ENCODE measurements at regions not wholly inside any gene's neighbourhood (a gene's known extent, or its start where the extent isn't known, plus 50 kb on each side); places are given as distances from the start of the nearest gene placed in this dataset.

GRCh38 chr1:29520571-29521437 is 284.5 kb downstream of the PTPRU start:
- Histone ChIP-seq H3K27me3 (ENCODE audit: low read depth, low read length) (no peaks in the 10 kb centered on the region), H3K36me3 (ENCODE audit: control insufficient read depth in 1 of 2, insufficient read depth in 2 of 2, low read length in 2 of 2) (no peaks in the 10 kb centered on the region), H3K4me3 (ENCODE audit: low read depth in 1 of 2, low read length in 2 of 2) (no peak overlapping the region), H3K9me3 (ENCODE audit: control insufficient read depth in 1 of 2, low read length in 2 of 2) (no peaks in the 10 kb centered on the region), H3K4me1 (ENCODE audit: control insufficient read depth in 1 of 2, insufficient read depth in 2 of 2, low read length in 2 of 2) (no peaks in the 10 kb centered on the region), H3K27ac (ENCODE audit: low read length) (no peak overlapping the region)

DNA sequence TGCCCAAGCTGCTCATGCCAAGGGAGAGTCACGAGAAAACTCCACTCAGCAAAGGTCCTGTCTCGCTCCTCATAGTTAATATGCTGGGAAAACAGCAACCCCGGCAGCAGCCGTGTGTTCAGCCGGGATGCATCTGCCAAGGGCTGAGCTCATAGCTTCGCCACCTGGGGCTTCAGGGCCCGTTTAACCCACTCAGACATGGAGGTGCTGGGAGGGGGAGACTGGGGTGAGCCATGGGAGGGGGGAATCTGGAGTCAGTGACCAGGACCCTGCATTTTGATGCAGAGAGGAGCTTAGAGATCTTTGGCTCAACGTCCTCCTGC is 283.4 kb downstream of the PTPRU start:
- Histone ChIP-seq H3K36me3 (ENCODE audit: control insufficient read depth in 1 of 2, insufficient read depth in 2 of 2, low read length in 2 of 2) (no peaks in the 10 kb centered on the region), H3K4me3 (ENCODE audit: low read depth in 1 of 2, low read length in 2 of 2) (no peak overlapping the region), H3K9me3 (ENCODE audit: control insufficient read depth in 1 of 2, low read length in 2 of 2) (no peaks in the 10 kb centered on the region), H3K4me1 (ENCODE audit: control insufficient read depth in 1 of 2, insufficient read depth in 2 of 2, low read length in 2 of 2) (no peaks in the 10 kb centered on the region), H3K27me3 (ENCODE audit: low read depth, low read length) (no peaks in the 10 kb centered on the region), H3K27ac (ENCODE audit: low read length) (no peak overlapping the region)

DNA sequence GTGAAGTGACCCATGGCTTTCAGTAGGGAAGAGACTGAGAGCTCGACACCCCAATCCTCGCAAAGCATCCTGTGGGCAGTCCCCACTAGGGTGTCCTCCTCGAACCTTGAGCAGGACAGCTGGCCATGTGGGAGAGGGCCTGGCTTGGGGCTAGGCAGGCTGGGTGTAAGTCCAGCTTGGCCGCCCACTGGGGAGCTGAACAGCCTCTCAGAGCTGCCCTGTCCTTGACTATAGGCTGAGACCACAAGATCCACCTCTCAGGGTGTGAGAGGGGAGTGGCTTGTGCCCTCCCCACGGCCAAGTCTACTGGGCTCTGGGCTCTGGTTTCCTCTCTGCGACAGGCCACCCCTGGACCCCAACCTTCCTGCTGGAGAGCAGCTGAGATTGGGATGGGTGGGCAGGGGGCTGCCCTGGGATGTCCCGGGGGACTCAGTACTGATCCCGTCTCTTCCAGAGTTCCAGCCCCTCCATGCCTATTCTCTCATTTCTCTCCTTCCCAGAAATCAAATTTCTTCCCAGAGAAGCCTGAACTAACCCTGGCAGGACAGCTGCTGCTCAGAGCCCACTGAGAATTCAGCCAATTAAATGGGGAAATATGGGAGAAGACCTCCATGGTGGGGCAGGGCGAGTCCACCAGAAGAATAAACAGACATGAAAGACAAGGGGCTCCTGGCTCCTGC is 282.9 kb downstream of the PTPRU start:
- H3K9me3 ChIP-seq (ENCODE audit: control insufficient read depth in 1 of 2, low read length in 2 of 2): no peaks in the 10 kb centered on the region
- H3K4me3 ChIP-seq (ENCODE audit: low read depth in 1 of 2, low read length in 2 of 2): no peak overlapping the region
- no peaks in the 10 kb centered on the region for H3K27me3 ChIP-seq (ENCODE audit: low read depth, low read length)
- no peak overlapping the region for H3K27ac ChIP-seq (ENCODE audit: low read length)
- no peaks in the 10 kb centered on the region for H3K36me3 ChIP-seq (ENCODE audit: control insufficient read depth in 1 of 2, insufficient read depth in 2 of 2, low read length in 2 of 2)
- no peaks in the 10 kb centered on the region for H3K4me1 ChIP-seq (ENCODE audit: control insufficient read depth in 1 of 2, insufficient read depth in 2 of 2, low read length in 2 of 2)

DNA sequence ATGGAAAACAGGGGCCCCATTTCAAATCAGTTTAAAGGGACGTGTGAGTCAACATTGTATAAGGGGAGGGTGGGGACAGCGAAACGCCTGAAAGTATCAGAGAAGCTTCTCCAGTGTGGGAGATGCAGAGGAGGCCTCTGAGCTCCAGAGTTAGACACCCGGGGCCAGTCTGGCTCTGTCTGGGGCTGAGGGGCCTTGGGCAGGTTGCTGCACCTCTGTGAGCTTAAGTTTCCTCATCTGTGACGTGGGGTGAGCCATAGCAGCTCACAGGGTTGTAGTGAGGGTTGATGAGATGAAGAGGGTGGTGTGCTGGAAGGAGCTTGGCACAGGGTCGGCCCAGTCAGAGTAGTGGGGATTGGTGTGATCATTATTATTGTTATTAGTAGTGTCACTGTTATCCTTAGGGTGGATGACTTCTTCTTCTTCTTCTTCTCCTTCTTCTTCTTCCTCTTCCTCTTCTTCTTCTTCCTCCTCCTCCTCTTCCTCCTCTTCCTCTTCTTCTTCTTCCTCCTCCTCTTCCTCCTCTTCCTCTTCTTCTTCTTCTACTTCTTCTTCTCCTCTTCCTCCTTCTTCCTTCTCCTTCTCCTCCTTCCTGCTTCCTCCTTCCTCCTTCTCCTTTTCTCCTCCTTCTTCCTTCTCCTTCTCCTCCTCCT is 282.0 kb downstream of the PTPRU start:
- H3K36me3 ChIP-seq (ENCODE audit: control insufficient read depth in 1 of 2, insufficient read depth in 2 of 2, low read length in 2 of 2): no peaks in the 10 kb centered on the region
- H3K4me1 ChIP-seq (ENCODE audit: control insufficient read depth in 1 of 2, insufficient read depth in 2 of 2, low read length in 2 of 2): no peaks in the 10 kb centered on the region
- H3K27ac ChIP-seq (ENCODE audit: low read length): no peak overlapping the region
- H3K9me3 ChIP-seq (ENCODE audit: control insufficient read depth in 1 of 2, low read length in 2 of 2): no peaks in the 10 kb centered on the region
- no peaks in the 10 kb centered on the region for H3K27me3 ChIP-seq (ENCODE audit: low read depth, low read length)
- H3K4me3 ChIP-seq (ENCODE audit: low read depth in 1 of 2, low read length in 2 of 2): no peak overlapping the region

GRCh38 chr1:29517251-29518086 is 281.1 kb downstream of the PTPRU start:
- H3K27me3 ChIP-seq (ENCODE audit: low read depth, low read length): no peaks in the 10 kb centered on the region
- no peak overlapping the region for H3K27ac ChIP-seq (ENCODE audit: low read length)
- H3K9me3 ChIP-seq (ENCODE audit: control insufficient read depth in 1 of 2, low read length in 2 of 2): no peaks in the 10 kb centered on the region
- H3K4me1 ChIP-seq (ENCODE audit: control insufficient read depth in 1 of 2, insufficient read depth in 2 of 2, low read length in 2 of 2): no peaks in the 10 kb centered on the region
- no peaks in the 10 kb centered on the region for H3K36me3 ChIP-seq (ENCODE audit: control insufficient read depth in 1 of 2, insufficient read depth in 2 of 2, low read length in 2 of 2)
- no peak overlapping the region for H3K4me3 ChIP-seq (ENCODE audit: low read depth in 1 of 2, low read length in 2 of 2)

DNA sequence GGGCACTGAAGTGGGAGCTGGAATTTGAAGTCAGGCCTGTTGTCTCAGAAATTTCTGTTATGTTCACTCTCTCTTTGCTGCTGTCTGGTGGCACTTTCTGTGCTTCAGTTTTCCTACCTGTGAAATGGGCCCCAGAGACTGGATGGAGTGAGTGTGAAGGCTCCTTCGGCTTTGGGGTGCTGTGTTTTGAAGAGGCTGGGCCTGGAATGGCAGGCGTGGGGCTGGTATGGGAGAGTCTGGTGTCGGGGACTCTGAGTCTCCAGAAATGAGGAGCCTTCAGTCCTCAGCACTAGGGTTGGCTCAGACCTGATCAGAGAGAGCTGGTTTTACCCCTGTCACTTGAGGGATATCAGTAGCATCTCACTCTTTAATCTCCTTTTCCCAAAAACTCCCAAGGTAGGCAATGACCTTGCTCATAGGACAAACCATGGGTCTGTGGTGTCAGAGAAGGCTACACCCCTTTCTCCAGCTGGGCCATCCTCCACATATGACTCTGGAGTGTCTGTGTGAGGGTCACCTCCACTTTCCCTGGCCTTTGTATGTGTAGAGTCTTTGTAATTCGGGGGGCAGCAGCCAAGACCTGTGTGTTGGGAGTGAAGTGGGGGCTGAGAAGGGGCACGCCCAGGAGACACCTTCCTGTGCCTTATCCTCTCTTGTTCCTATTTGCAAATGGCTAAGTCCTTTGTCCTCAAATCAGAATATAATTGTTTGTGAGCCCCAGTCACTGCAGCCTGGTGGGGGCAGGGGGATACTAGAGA is 279.9 kb downstream of the PTPRU start:
- Histone ChIP-seq H3K36me3 (ENCODE audit: control insufficient read depth in 1 of 2, insufficient read depth in 2 of 2, low read length in 2 of 2) (no peaks in the 10 kb centered on the region), H3K27ac (ENCODE audit: low read length) (no peak overlapping the region), H3K4me1 (ENCODE audit: control insufficient read depth in 1 of 2, insufficient read depth in 2 of 2, low read length in 2 of 2) (no peaks in the 10 kb centered on the region), H3K9me3 (ENCODE audit: control insufficient read depth in 1 of 2, low read length in 2 of 2) (peaks cover 0 to 4% of the 10 kb centered on the region in 2 donors), H3K4me3 (ENCODE audit: low read depth in 1 of 2, low read length in 2 of 2) (no peak overlapping the region), H3K27me3 (ENCODE audit: low read depth, low read length) (no peaks in the 10 kb centered on the region)

DNA sequence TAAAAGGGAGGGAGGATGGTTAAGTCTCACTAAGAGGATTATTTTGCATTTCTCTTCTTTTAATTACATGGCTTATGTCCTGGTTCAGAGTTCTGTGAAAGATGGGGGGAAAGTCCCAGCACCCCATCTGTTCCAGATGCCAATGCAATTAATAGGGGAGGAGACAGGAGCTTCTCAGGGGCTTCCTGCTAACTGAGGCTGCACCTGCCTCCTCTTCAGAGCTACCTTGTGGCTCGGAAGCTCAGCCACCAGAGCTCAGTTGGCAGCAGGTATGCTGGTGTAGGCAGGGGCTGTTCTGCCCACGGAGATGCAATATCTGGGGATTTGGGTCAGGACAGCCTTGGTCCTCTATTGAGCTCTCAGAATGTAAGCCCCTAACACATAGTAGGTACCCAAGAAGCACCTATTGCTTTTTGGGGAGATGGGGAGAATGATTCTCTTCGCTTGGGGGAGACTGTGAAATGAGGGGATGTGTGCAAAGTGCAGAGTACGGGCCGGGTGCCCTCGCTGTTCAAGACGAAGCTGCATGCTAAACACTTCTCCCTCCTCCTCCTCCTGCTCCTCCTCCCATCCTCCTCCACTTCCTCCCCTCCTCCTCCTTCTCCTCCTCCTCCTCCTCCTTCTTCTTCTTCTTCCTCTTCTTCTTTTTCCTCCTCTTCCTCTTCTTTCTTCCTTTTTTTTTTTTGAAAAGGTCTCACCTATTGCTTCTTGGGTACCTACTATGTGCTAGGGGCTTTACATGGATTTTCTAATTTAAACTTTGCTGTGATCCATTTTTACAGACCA is 279.0 kb downstream of the PTPRU start:
- Histone ChIP-seq H3K9me3 (ENCODE audit: control insufficient read depth in 1 of 2, low read length in 2 of 2) (peaks cover 0 to 4% of the 10 kb centered on the region in 2 donors), H3K36me3 (ENCODE audit: control insufficient read depth in 1 of 2, insufficient read depth in 2 of 2, low read length in 2 of 2) (no peaks in the 10 kb centered on the region), H3K4me1 (ENCODE audit: control insufficient read depth in 1 of 2, insufficient read depth in 2 of 2, low read length in 2 of 2) (no peaks in the 10 kb centered on the region), H3K27me3 (ENCODE audit: low read depth, low read length) (no peaks in the 10 kb centered on the region), H3K27ac (ENCODE audit: low read length) (no peak overlapping the region), H3K4me3 (ENCODE audit: low read depth in 1 of 2, low read length in 2 of 2) (no peak overlapping the region)

DNA sequence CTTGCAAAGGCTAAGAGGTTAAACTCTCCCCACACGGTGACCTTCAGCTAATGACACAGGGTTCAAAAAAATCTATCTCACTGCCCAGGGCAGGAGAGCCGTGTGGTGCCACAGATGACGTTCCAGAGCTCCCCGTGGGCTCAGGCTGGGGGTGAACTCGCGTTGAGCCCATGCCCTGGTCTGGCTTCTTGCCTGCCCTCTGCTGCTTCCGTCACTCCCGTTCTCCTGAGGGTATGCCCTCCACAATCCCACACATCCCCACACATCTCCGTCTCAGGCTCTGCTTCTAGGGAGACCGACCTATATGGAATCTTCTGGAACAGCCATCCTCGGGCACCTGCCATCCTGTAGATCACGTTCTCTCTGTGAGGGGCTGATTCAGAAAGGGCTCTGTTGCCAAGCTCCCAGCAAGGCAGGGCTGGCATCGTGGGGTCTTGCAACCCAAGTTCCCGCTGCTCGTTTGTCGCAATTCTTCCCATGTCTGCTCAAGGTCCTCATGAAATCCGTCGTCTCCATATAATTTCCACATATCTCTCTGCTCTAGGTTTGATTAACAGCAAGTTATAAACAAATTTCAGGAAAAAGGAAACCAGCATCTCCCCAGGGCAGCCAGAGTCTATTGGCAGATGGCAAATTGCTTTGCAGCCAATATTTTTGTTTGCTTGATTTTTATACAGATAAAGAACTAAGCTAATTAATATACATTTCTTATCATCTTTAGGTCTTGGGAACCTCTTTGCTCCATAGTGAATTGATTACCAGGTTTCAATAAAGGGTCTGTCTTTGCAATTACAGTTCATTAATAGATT is 278.2 kb downstream of the PTPRU start:
- no peak overlapping the region for H3K27ac ChIP-seq (ENCODE audit: low read length)
- no peak overlapping the region for H3K4me3 ChIP-seq (ENCODE audit: low read depth in 1 of 2, low read length in 2 of 2)
- no peaks in the 10 kb centered on the region for H3K4me1 ChIP-seq (ENCODE audit: control insufficient read depth in 1 of 2, insufficient read depth in 2 of 2, low read length in 2 of 2)
- no peaks in the 10 kb centered on the region for H3K36me3 ChIP-seq (ENCODE audit: control insufficient read depth in 1 of 2, insufficient read depth in 2 of 2, low read length in 2 of 2)
- H3K9me3 ChIP-seq (ENCODE audit: control insufficient read depth in 1 of 2, low read length in 2 of 2): peaks cover 0 to 4% of the 10 kb centered on the region in 2 donors
- H3K27me3 ChIP-seq (ENCODE audit: low read depth, low read length): no peaks in the 10 kb centered on the region

DNA sequence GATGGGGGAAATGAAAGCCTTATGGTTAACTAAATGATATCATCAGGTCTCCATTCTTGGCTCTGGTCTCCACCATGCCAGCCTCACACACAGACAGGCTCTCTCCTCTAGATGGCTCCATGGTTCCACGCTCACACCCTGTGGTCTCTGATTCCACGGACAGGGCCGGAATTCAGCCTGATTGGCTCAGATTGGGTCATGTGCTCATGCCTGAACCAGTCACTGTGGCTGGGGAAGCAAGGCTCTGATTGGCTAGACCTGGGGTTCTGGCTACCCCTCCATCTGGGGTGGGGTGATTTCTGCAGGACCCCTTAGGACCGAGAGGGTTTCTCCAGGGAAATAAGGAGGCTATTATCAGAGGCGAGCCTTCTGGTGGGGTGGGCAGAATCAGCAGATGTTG is 277.0 kb downstream of the PTPRU start:
- Histone ChIP-seq H3K9me3 (ENCODE audit: control insufficient read depth in 1 of 2, low read length in 2 of 2) (peaks cover 0 to 4% of the 10 kb centered on the region in 2 donors), H3K36me3 (ENCODE audit: control insufficient read depth in 1 of 2, insufficient read depth in 2 of 2, low read length in 2 of 2) (no peaks in the 10 kb centered on the region), H3K4me3 (ENCODE audit: low read depth in 1 of 2, low read length in 2 of 2) (no peak overlapping the region), H3K27me3 (ENCODE audit: low read depth, low read length) (no peaks in the 10 kb centered on the region), H3K4me1 (ENCODE audit: control insufficient read depth in 1 of 2, insufficient read depth in 2 of 2, low read length in 2 of 2) (no peaks in the 10 kb centered on the region), H3K27ac (ENCODE audit: low read length) (no peak overlapping the region)
